Neural cell (in vitro differentiated cells): ENCODE measurements at regions not wholly inside any gene's neighbourhood (a gene's known extent, or its start where the extent isn't known, plus 50 kb on each side); places are given as distances from the start of the nearest gene placed in this dataset.

Experiments used
- CTCF ChIP-seq: fragments of 450-650 bp; IDR thresholded peaks from 2 replicates; pipeline ENCODE4 v1.5.1; 2014; ENCODE audit warnings: antibody characterized with exemption, mild to moderate bottlenecking, moderate library complexity; ENCODE audit not compliant: poor library complexity, severe bottlenecking
- EP300 ChIP-seq: fragments of 450-650 bp; conservative IDR thresholded peaks from 2 replicates; pipeline ENCODE4 v1.6.1; 2014; ENCODE audit warnings: antibody characterized with exemption, mild to moderate bottlenecking, moderate library complexity; ENCODE audit not compliant: poor library complexity, severe bottlenecking
- POLR2AphosphoS5 ChIP-seq: IDR thresholded peaks from 2 replicates; pipeline ENCODE4 v1.6.1; 2012
- RAD21 ChIP-seq: fragments of 450-650 bp; conservative IDR thresholded peaks from 2 replicates; pipeline ENCODE4 v1.6.1; 2014; ENCODE audit warnings: antibody characterized with exemption, mild to moderate bottlenecking, moderate library complexity
- REST ChIP-seq: IDR thresholded peaks from 2 replicates; pipeline ENCODE4 v1.6.1; 2012; ENCODE audit warnings: borderline replicate concordance

GRCh38 chr20:63108247-63108646, 101.5 kb upstream of the BHLHE23 start:
- TF ChIP-seq POLR2AphosphoS5 (no peak), CTCF (no peak), RAD21 (no peak), EP300 (no peak), REST (no peak)
